ENCODE measurements at regions not wholly inside any gene's neighbourhood (a gene's known extent, or its start where the extent isn't known, plus 50 kb on each side); places are given as distances from the start of the nearest gene placed in this dataset.

GRCh38 chr2:163255086-163255485 is 416.5 kb upstream of the KCNH7 start:
- H3F3A ChIP-seq (ENCODE audit: low read depth), result no peaks in the 10 kb centered on the region
- no peaks in the 10 kb centered on the region for H3K4me1 ChIP-seq (ENCODE audit: insufficient read depth, low read length, poor library complexity, severe bottlenecking)
- H3K9ac ChIP-seq (ENCODE audit: low read depth, low read length, poor library complexity, severe bottlenecking), result no peak overlapping the region
- H3K79me2 ChIP-seq (ENCODE audit: insufficient read depth, low read length), result no peaks in the 10 kb centered on the region
- H3K9me3 ChIP-seq (ENCODE audit: insufficient read depth, low read depth, low read length), result no peaks in the 10 kb centered on the region
- no peaks in the 10 kb centered on the region for H3K9me2 ChIP-seq (replicated peaks; ENCODE audit: low read depth, low read length)
- no peaks in the 10 kb centered on the region for H4K20me1 ChIP-seq (ENCODE audit: insufficient read depth, low read length, poor library complexity, severe bottlenecking)
- no peak overlapping the region for H2AFZ ChIP-seq (ENCODE audit: low read length)
- TF ChIP-seq CTCF (conservative IDR thresholded peaks at IDR 0.05; ENCODE audit: low read length) (no peak), EZH2phosphoT487 (IDR thresholded peaks at IDR 0.05; ENCODE audit: borderline replicate concordance) (no peak)
- H3K36me3 ChIP-seq (ENCODE audit: insufficient read depth, low read length), result no peaks in the 10 kb centered on the region
- no peaks in the 10 kb centered on the region for H3K27me3 ChIP-seq (ENCODE audit: insufficient read depth, low read length, poor library complexity, severe bottlenecking)
- no peak overlapping the region for H3K4me2 ChIP-seq (ENCODE audit: low read depth, low read length, poor library complexity, severe bottlenecking)
- H3K4me3 ChIP-seq (ENCODE audit: low read length, poor library complexity, severe bottlenecking), result no peak overlapping the region

- no peak overlapping the region for H3K9ac ChIP-seq (ENCODE audit: low read depth, low read length, poor library complexity, severe bottlenecking)
These were observed 415.2 kb upstream of the KCNH7 start for GRCh38 chr2:163253621-163254285.

GRCh38 chr2:163252199-163252598 is 413.6 kb upstream of the KCNH7 start:
- Histone ChIP-seq H3K79me2 (ENCODE audit: insufficient read depth, low read length) (no peaks in the 10 kb centered on the region), H3K9me2 (replicated peaks; ENCODE audit: low read depth, low read length) (no peaks in the 10 kb centered on the region), H3K9me3 (ENCODE audit: insufficient read depth, low read depth, low read length) (no peaks in the 10 kb centered on the region), H3F3A (ENCODE audit: low read depth) (no peaks in the 10 kb centered on the region), H3K4me3 (ENCODE audit: low read length, poor library complexity, severe bottlenecking) (no peak overlapping the region), H3K36me3 (ENCODE audit: insufficient read depth, low read length) (no peaks in the 10 kb centered on the region), H3K9ac (ENCODE audit: low read depth, low read length, poor library complexity, severe bottlenecking) (no peak overlapping the region), H3K27me3 (ENCODE audit: insufficient read depth, low read length, poor library complexity, severe bottlenecking) (no peaks in the 10 kb centered on the region), H4K20me1 (ENCODE audit: insufficient read depth, low read length, poor library complexity, severe bottlenecking) (no peaks in the 10 kb centered on the region), H3K4me1 (ENCODE audit: insufficient read depth, low read length, poor library complexity, severe bottlenecking) (no peaks in the 10 kb centered on the region), H2AFZ (ENCODE audit: low read length) (no peak overlapping the region), H3K4me2 (ENCODE audit: low read depth, low read length, poor library complexity, severe bottlenecking) (no peak overlapping the region)
- TF ChIP-seq CTCF (conservative IDR thresholded peaks at IDR 0.05; ENCODE audit: low read length) (no peak), EZH2phosphoT487 (IDR thresholded peaks at IDR 0.05; ENCODE audit: borderline replicate concordance) (no peak)

More at GRCh38 chr2:163253621-163254285, 415.2 kb upstream of the KCNH7 start:
- Histone ChIP-seq H4K20me1 (ENCODE audit: insufficient read depth, low read length, poor library complexity, severe bottlenecking) (no peaks in the 10 kb centered on the region), H3K79me2 (ENCODE audit: insufficient read depth, low read length) (no peaks in the 10 kb centered on the region), H3F3A (ENCODE audit: low read depth) (no peaks in the 10 kb centered on the region), H3K9me3 (ENCODE audit: insufficient read depth, low read depth, low read length) (no peaks in the 10 kb centered on the region), H2AFZ (ENCODE audit: low read length) (no peak overlapping the region), H3K9me2 (replicated peaks; ENCODE audit: low read depth, low read length) (no peaks in the 10 kb centered on the region), H3K4me3 (ENCODE audit: low read length, poor library complexity, severe bottlenecking) (no peak overlapping the region), H3K4me2 (ENCODE audit: low read depth, low read length, poor library complexity, severe bottlenecking) (no peak overlapping the region), H3K36me3 (ENCODE audit: insufficient read depth, low read length) (no peaks in the 10 kb centered on the region), H3K27me3 (ENCODE audit: insufficient read depth, low read length, poor library complexity, severe bottlenecking) (no peaks in the 10 kb centered on the region), H3K4me1 (ENCODE audit: insufficient read depth, low read length, poor library complexity, severe bottlenecking) (no peaks in the 10 kb centered on the region)
- TF ChIP-seq CTCF (conservative IDR thresholded peaks at IDR 0.05; ENCODE audit: low read length), result no peak
- no peak for TF ChIP-seq EZH2phosphoT487 (IDR thresholded peaks at IDR 0.05; ENCODE audit: borderline replicate concordance)
